Keratinocyte (primary cell): ENCODE measurements at regions not wholly inside any gene's neighbourhood (a gene's known extent, or its start where the extent isn't known, plus 50 kb on each side); places are given as distances from the start of the nearest gene placed in this dataset.
"Not testable (repeated sequence)": the region's sequence is repeated elsewhere in the genome, so short reads cannot be mapped to it uniquely, and the experiment has no call there.

Experiments
- DNase-seq: peaks from one replicate; pipeline ENCODE4 v3.0.0-alpha.2; 2011; ENCODE audit warnings: low read depth, missing footprints, low spot score
- FAIRE-seq: peaks from 2 replicates; lab custom pipeline; 2011; peaks lifted over from hg19 to GRCh38; lab: Jason Lieb, UNC
- H2AFZ ChIP-seq: 2 replicates; pipeline ENCODE4 v1.6.0; 2012; ENCODE audit warnings: low read length, control low read depth, inconsistent platforms; ENCODE audit not compliant: control insufficient read depth
- H3K27ac ChIP-seq: 2 replicates; pipeline ENCODE4 v1.5.1; 2011; ENCODE audit warnings: low read length; ENCODE audit not compliant: control insufficient read depth, insufficient read depth
- H3K27me3 ChIP-seq: 3 replicates; pipeline ENCODE4 v1.6.0; 2011; ENCODE audit warnings: low read length; ENCODE audit not compliant: control insufficient read depth, insufficient read depth; ENCODE audit errors: extremely low read depth
- H3K36me3 ChIP-seq, 2 experiments: 2 replicates in 1 of 2; 3 replicates in 1 of 2; pipeline ENCODE4 v1.5.1; 2011; ENCODE audit warnings: low read length in 2 of 2, mild to moderate bottlenecking in 1 of 2; ENCODE audit not compliant: control insufficient read depth in 2 of 2, insufficient read depth in 2 of 2; ENCODE audit errors: extremely low read depth in 1 of 2
- H3K4me1 ChIP-seq: 3 replicates; pipeline ENCODE4 v1.5.1; 2011; ENCODE audit warnings: low read length; ENCODE audit not compliant: control insufficient read depth, insufficient read depth; ENCODE audit errors: extremely low read depth
- H3K4me2 ChIP-seq: 3 replicates; pipeline ENCODE4 v1.6.0; 2011; ENCODE audit warnings: low read depth, low read length; ENCODE audit not compliant: control insufficient read depth, insufficient read depth; ENCODE audit errors: extremely low read depth
- H3K4me3 ChIP-seq, 3 experiments: fragments of 200-600 bp in 1 of 3; sonication (generic) in 1 of 3; 2 replicates in 2 of 3; 3 replicates in 1 of 3; pipeline ENCODE4 v1.5.1; 2011 to 2016; ENCODE audit warnings: low read length in 3 of 3, mild to moderate bottlenecking in 3 of 3, control low read depth in 2 of 3, inconsistent platforms in 1 of 3, low read depth in 1 of 3, mixed read lengths in 1 of 3, mixed run types in 1 of 3, moderate library complexity in 1 of 3; ENCODE audit not compliant: control insufficient read depth in 2 of 3, insufficient read depth in 2 of 3; ENCODE audit errors: extremely low read depth in 1 of 3
- H3K79me2 ChIP-seq: 2 replicates; pipeline ENCODE4 v1.6.0; 2012; ENCODE audit warnings: low read length; ENCODE audit not compliant: control insufficient read depth, insufficient read depth
- H3K9ac ChIP-seq: 3 replicates; pipeline ENCODE4 v1.6.0; 2011; ENCODE audit warnings: low read length; ENCODE audit not compliant: control insufficient read depth, insufficient read depth; ENCODE audit errors: extremely low read depth
- H3K9me1 ChIP-seq: 3 replicates; pipeline ENCODE4 v1.6.0; 2011; ENCODE audit warnings: low read length; ENCODE audit not compliant: control insufficient read depth, insufficient read depth; ENCODE audit errors: extremely low read depth
- H3K9me3 ChIP-seq: 2 replicates; pipeline ENCODE4 v1.5.1; 2012; ENCODE audit warnings: low read depth, low read length; ENCODE audit not compliant: control insufficient read depth
- H4K20me1 ChIP-seq: 3 replicates; pipeline ENCODE4 v1.6.0; 2011; ENCODE audit warnings: low read length; ENCODE audit not compliant: control insufficient read depth, insufficient read depth; ENCODE audit errors: extremely low read depth
- CTCF ChIP-seq, 3 experiments: IDR thresholded peaks in 1 of 3; conservative IDR thresholded peaks in 1 of 3; optimal IDR thresholded peaks in 1 of 3; 2 replicates in 2 of 3; 3 replicates in 1 of 3; pipeline versions ENCODE3 to v1.5.1; 2011; ENCODE audit warnings: low read length in 3 of 3, mild to moderate bottlenecking in 3 of 3, moderate library complexity in 2 of 3, control low read depth in 1 of 3, inconsistent platforms in 1 of 3; ENCODE audit not compliant: insufficient read depth in 2 of 3; ENCODE audit errors: extremely low read depth in 1 of 3
- dilution Hi-C: fragments of 300-500 bp; cut with MboI; formaldehyde crosslinking; loops from one replicate; pipeline ENCODE4 v1.7.0; 2020; ENCODE audit warnings: low sequenced_read_pairs; ENCODE audit not compliant: extremely low pct_ligation_motif_present

- H3K9ac ChIP-seq, DNase-seq, H3K4me2 ChIP-seq, H4K20me1 ChIP-seq, H3K4me3 ChIP-seq, H2AFZ ChIP-seq, dilution Hi-C loops, FAIRE-seq, H3K36me3 ChIP-seq, H3K79me2 ChIP-seq, H3K9me3 ChIP-seq, H3K27me3 ChIP-seq, H3K9me1 ChIP-seq, H3K27ac ChIP-seq, H3K4me1 ChIP-seq: not testable (repeated sequence)
These were observed 82.7 kb downstream of the TFRC start for GRCh38 chr3:195999176-195999575.

GRCh38 chr3:195996314-195996713 lies 85.6 kb downstream of the TFRC start:
- dilution Hi-C loops, H4K20me1 ChIP-seq, H3K4me1 ChIP-seq, H3K27ac ChIP-seq, H3K79me2 ChIP-seq, H3K36me3 ChIP-seq, H3K27me3 ChIP-seq, H3K9me3 ChIP-seq, H3K9ac ChIP-seq, H3K9me1 ChIP-seq, DNase-seq, H3K4me3 ChIP-seq, H2AFZ ChIP-seq, H3K4me2 ChIP-seq, FAIRE-seq: not testable (repeated sequence)

- DNase-seq, result not testable (repeated sequence)
- peak in 1 of 3 experiments; percentile 30 for TF ChIP-seq CTCF (optimal IDR thresholded peaks at IDR 0.05 in 1 of 3, IDR thresholded peaks at IDR 0.05 in 1 of 3, conservative IDR thresholded peaks at IDR 0.05 in 1 of 3; ENCODE audit: extremely low read depth in 1 of 3, insufficient read depth in 2 of 3, low read length in 3 of 3)
These were observed 86.0 kb upstream of the TNK2 start for GRCh38 chr3:195994343-195994742.

GRCh38 chr3:195993671-195994070 lies 85.3 kb upstream of the TNK2 start:
- H4K20me1 ChIP-seq, H3K27me3 ChIP-seq, H3K9ac ChIP-seq, H3K27ac ChIP-seq, H3K79me2 ChIP-seq, DNase-seq, H3K9me1 ChIP-seq, dilution Hi-C loops, H3K4me1 ChIP-seq, H3K4me3 ChIP-seq, H3K9me3 ChIP-seq, H3K4me2 ChIP-seq, FAIRE-seq, H3K36me3 ChIP-seq, H2AFZ ChIP-seq: not testable (repeated sequence)

More at GRCh38 chr3:195994343-195994742, 86.0 kb upstream of the TNK2 start:
- H3K27me3 ChIP-seq, H3K9ac ChIP-seq, H3K27ac ChIP-seq, H3K4me2 ChIP-seq, H2AFZ ChIP-seq, H3K36me3 ChIP-seq, H3K9me3 ChIP-seq, H3K79me2 ChIP-seq, H3K4me3 ChIP-seq, dilution Hi-C loops, H3K9me1 ChIP-seq, H3K4me1 ChIP-seq, FAIRE-seq, H4K20me1 ChIP-seq: not testable (repeated sequence)
